ENCODE measurements at regions not wholly inside any gene's neighbourhood (a gene's known extent, or its start where the extent isn't known, plus 50 kb on each side); places are given as distances from the start of the nearest gene placed in this dataset.

- Histone ChIP-seq H3K36me3 (no peaks in the 10 kb centered on the region), H3K4me1 (no peaks in the 10 kb centered on the region), H3K27me3 (no peaks in the 10 kb centered on the region), H3K4me3 (no peak overlapping the region), H3K9me3 (no peaks in the 10 kb centered on the region), H3K27ac (no peak overlapping the region)
- no peak for TF ChIP-seq POLR2A (IDR thresholded peaks at IDR 0.05)
- TF ChIP-seq, protein P1, sequence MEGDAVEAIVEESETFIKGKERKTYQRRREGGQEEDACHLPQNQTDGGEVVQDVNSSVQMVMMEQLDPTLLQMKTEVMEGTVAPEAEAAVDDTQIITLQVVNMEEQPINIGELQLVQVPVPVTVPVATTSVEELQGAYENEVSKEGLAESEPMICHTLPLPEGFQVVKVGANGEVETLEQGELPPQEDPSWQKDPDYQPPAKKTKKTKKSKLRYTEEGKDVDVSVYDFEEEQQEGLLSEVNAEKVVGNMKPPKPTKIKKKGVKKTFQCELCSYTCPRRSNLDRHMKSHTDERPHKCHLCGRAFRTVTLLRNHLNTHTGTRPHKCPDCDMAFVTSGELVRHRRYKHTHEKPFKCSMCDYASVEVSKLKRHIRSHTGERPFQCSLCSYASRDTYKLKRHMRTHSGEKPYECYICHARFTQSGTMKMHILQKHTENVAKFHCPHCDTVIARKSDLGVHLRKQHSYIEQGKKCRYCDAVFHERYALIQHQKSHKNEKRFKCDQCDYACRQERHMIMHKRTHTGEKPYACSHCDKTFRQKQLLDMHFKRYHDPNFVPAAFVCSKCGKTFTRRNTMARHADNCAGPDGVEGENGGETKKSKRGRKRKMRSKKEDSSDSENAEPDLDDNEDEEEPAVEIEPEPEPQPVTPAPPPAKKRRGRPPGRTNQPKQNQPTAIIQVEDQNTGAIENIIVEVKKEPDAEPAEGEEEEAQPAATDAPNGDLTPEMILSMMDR (IDR thresholded peaks at IDR 0.05): no peak
- TF ChIP-seq POLR2AphosphoS5 (IDR thresholded peaks at IDR 0.05; ENCODE audit: insufficient read depth in 1 of 2, low read depth in 1 of 2): no peak
- intact Hi-C loops (cut with DNase I): no loop called here
- no peak for DNase-seq (ENCODE audit: extremely low spot score in 2 of 2)
Observed at GRCh38 chr16:63244631-63245030, 1208.4 kb upstream of the CDH8 start.

DNA sequence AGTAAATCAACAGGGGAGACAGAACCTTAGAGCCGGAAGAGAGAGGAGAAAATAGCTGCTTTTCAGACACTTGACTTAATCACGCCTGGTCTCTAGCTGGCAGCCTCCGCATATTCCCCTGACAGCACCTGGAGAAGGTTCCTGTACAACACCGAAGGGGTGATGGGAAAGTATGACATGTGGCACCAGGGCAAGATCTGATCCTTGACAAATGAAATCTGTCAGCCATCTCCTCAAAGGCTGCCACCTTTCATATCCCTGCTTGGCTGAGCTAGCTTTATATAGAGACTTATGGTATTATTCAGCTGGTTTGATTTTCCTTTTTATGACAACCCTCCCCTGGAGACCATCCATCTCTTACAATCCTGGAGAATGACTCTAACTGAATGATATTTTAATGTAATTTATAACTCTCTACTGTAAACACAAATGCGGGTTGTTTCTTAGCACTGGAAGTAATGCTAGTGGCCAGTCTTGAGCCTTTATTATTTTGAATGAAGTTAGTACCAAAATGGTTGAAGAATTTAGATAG, 1205.3 kb upstream of the CDH8 start:
- Histone ChIP-seq H3K27me3 (no peaks in the 10 kb centered on the region), H3K27ac (no peak overlapping the region), H3K4me3 (no peak overlapping the region), H3K36me3 (no peaks in the 10 kb centered on the region), H3K4me1 (no peaks in the 10 kb centered on the region), H3K9me3 (no peaks in the 10 kb centered on the region)
- no peak for DNase-seq (ENCODE audit: extremely low spot score in 2 of 2)
- TF ChIP-seq POLR2A (IDR thresholded peaks at IDR 0.05) (no peak), POLR2AphosphoS5 (IDR thresholded peaks at IDR 0.05; ENCODE audit: insufficient read depth in 1 of 2, low read depth in 1 of 2) (no peak)
- TF ChIP-seq, protein P1 (IDR thresholded peaks at IDR 0.05): no peak
- intact Hi-C loops (cut with DNase I): no loop called here

DNA sequence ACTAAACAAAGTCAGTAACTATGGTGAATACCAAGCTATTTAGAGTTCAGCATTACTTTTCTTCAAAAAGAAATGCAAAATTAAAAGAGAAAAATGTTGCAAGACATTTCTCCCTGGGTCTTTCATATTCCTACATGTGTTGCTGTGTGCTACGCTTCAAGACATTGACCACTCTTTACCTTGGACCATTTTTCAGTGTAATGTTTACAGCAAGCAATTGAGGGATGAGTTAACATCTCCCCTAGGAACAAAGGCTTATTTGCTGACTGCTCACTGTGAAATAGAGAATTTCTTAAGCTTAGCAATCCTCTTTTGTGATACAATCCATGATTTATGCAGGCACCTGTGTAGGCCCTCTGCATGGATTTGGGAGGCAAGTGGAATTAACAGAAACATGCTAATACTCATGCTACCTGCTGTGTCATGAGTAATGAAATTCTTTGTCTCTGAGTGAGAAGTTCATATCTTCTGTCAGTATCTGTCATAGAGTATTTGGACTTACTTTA, 1202.9 kb upstream of the CDH8 start:
- DNase-seq (ENCODE audit: extremely low spot score in 2 of 2): no peak
- H3K4me3 ChIP-seq: no peak overlapping the region
- H3K4me1 ChIP-seq: no peaks in the 10 kb centered on the region
- TF ChIP-seq, protein P1 (IDR thresholded peaks at IDR 0.05): no peak
- no peak for TF ChIP-seq POLR2A (IDR thresholded peaks at IDR 0.05)
- no peak for TF ChIP-seq POLR2AphosphoS5 (IDR thresholded peaks at IDR 0.05; ENCODE audit: insufficient read depth in 1 of 2, low read depth in 1 of 2)
- H3K27ac ChIP-seq: no peak overlapping the region
- H3K36me3 ChIP-seq: no peaks in the 10 kb centered on the region
- intact Hi-C loops (cut with DNase I): no loop called here
- no peaks in the 10 kb centered on the region for H3K27me3 ChIP-seq
- H3K9me3 ChIP-seq: no peaks in the 10 kb centered on the region

DNA sequence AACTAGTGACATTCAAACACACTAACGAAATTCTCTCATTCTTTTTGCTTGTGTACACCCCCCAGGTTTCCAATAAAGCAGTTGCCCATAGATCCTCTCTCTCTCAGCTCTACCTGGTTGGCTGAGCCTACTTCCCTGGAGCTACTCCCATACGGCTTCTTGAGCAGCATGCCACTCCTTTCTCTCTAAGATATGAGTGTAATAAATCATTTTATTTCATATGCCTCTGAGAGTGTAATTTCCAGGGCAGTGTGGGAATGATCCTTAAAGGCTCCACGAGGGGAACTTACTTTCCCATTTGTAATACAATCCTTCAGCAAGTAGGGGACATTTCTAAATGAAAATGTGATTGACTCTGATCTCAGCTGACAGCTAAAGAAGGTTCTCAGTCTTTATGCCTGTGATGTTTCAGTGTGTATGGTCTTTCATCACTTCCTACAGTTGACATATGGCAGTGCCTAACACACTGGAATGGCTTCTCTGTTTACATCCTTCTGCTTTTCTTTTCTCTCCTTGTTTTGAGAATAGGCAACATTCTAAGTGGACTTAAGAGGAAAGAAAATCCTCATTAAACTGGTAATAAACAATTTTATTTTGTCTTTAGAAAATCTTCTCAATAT, 1194.3 kb upstream of the CDH8 start:
- Histone ChIP-seq H3K4me3 (no peak overlapping the region), H3K4me1 (no peaks in the 10 kb centered on the region), H3K27me3 (no peaks in the 10 kb centered on the region), H3K36me3 (no peaks in the 10 kb centered on the region), H3K27ac (no peak overlapping the region), H3K9me3 (no peaks in the 10 kb centered on the region)
- TF ChIP-seq POLR2A (IDR thresholded peaks at IDR 0.05) (no peak), POLR2AphosphoS5 (IDR thresholded peaks at IDR 0.05; ENCODE audit: insufficient read depth in 1 of 2, low read depth in 1 of 2) (no peak)
- TF ChIP-seq, protein P1 (IDR thresholded peaks at IDR 0.05): no peak
- DNase-seq (ENCODE audit: extremely low spot score in 2 of 2): no peak
- intact Hi-C loops (cut with DNase I): no loop called here

GRCh38 chr16:63228259-63228658, 1192.0 kb upstream of the CDH8 start:
- TF ChIP-seq POLR2AphosphoS5 (IDR thresholded peaks at IDR 0.05; ENCODE audit: insufficient read depth in 1 of 2, low read depth in 1 of 2) (no peak), POLR2A (IDR thresholded peaks at IDR 0.05) (no peak)
- TF ChIP-seq, protein P1 (IDR thresholded peaks at IDR 0.05): no peak
- Histone ChIP-seq H3K9me3 (no peaks in the 10 kb centered on the region), H3K4me1 (no peaks in the 10 kb centered on the region), H3K27ac (no peak overlapping the region), H3K27me3 (no peaks in the 10 kb centered on the region), H3K4me3 (no peak overlapping the region), H3K36me3 (no peaks in the 10 kb centered on the region)
- no peak for DNase-seq (ENCODE audit: extremely low spot score in 2 of 2)
- intact Hi-C loops (cut with DNase I): no loop called here

Measured in vagina (tissue), 2 donors.